Endothelial cell of umbilical vein (primary cell): ENCODE measurements at regions not wholly inside any gene's neighbourhood (a gene's known extent, or its start where the extent isn't known, plus 50 kb on each side); places are given as distances from the start of the nearest gene placed in this dataset.
"Not testable (repeated sequence)": the region's sequence is repeated elsewhere in the genome, so short reads cannot be mapped to it uniquely, and the experiment has no call there.

ENCODE experiments used
- BruUV-seq: library from RNA; stranded (reverse); fragments of 400-500 nt; replicated peaks from 2 replicates; lab custom pipeline; 2021; lab: Mats Ljungman, UMichigan
- CTCF ChIA-PET: fragments of 300-600, 350-600 bp; sonication (Branson Sonifier 250); formaldehyde crosslinking; loops from one replicate; lab custom pipeline; 2021; ENCODE audit warnings: antibody characterized with exemption, inconsistent platforms; lab: Charles Lee
- POLR2A ChIA-PET: fragments of 300-600, 350-600 bp; sonication (Branson Sonifier 250); formaldehyde crosslinking; loops from one replicate; lab custom pipeline; 2021; ENCODE audit warnings: antibody characterized with exemption, inconsistent platforms; lab: Charles Lee
- DNase-seq: peaks from one replicate; pipeline ENCODE4 v3.0.0-alpha.2; 2011; ENCODE audit warnings: low read depth, low spot score
- FAIRE-seq: peaks from 2 replicates; lab custom pipeline; 2011; peaks lifted over from hg19 to GRCh38; lab: Jason Lieb, UNC
- H2AFZ ChIP-seq: 2 replicates; pipeline ENCODE4 v1.6.0; 2012; ENCODE audit warnings: low read depth, low read length, control low read depth, inconsistent platforms
- H3K27ac ChIP-seq: 2 replicates; pipeline ENCODE4 v1.5.1; 2011; ENCODE audit warnings: low read depth, mild to moderate bottlenecking, control low read depth, low read length, moderate library complexity; ENCODE audit not compliant: insufficient read depth
- H3K27me3 ChIP-seq, 2 experiments: 2 replicates each; pipeline versions ENCODE4 v1.6.0 to v1.6.1; 2011; ENCODE audit warnings: low read length in 2 of 2, mixed read lengths in 1 of 2; ENCODE audit not compliant: control insufficient read depth in 2 of 2, insufficient read depth in 2 of 2
- H3K36me3 ChIP-seq, 2 experiments: 2 replicates in 1 of 2; 3 replicates in 1 of 2; pipeline ENCODE4 v1.5.1; 2011; ENCODE audit warnings: low read length in 2 of 2, mild to moderate bottlenecking in 1 of 2, moderate library complexity in 1 of 2; ENCODE audit not compliant: control insufficient read depth in 2 of 2, insufficient read depth in 2 of 2; ENCODE audit errors: extremely low read depth in 1 of 2
- H3K4me1 ChIP-seq: 3 replicates; pipeline ENCODE4 v1.5.1; 2011; ENCODE audit warnings: mild to moderate bottlenecking, low read length; ENCODE audit not compliant: control insufficient read depth, insufficient read depth; ENCODE audit errors: extremely low read depth
- H3K4me2 ChIP-seq: 2 replicates; pipeline ENCODE4 v1.6.1; 2011; ENCODE audit warnings: low read length, control low read depth, mixed read lengths; ENCODE audit not compliant: insufficient read depth
- H3K4me3 ChIP-seq, 3 experiments: fragments of 200-600 bp in 1 of 3; sonication (generic), shearing (Covaris generic) in 1 of 3; replicated peaks in 1 of 3; 2 replicates each; pipeline ENCODE4 v1.5.1; 2011 to 2016; ENCODE audit warnings: control low read depth in 3 of 3, low read length in 3 of 3, mild to moderate bottlenecking in 2 of 3, inconsistent platforms in 1 of 3, low read depth in 1 of 3, moderate library complexity in 1 of 3; ENCODE audit not compliant: insufficient read depth in 1 of 3
- H3K79me2 ChIP-seq: 2 replicates; pipeline ENCODE4 v1.6.0; 2012; ENCODE audit warnings: low read length, inconsistent platforms; ENCODE audit not compliant: control insufficient read depth, insufficient read depth
- H3K9ac ChIP-seq: replicated peaks from 2 replicates; pipeline ENCODE3; 2011; ENCODE audit warnings: low read length, control low read depth; ENCODE audit not compliant: insufficient read depth; ENCODE audit errors: extremely low read depth
- H3K9me1 ChIP-seq: replicated peaks from 3 replicates; pipeline ENCODE4 v1.6.0; 2011; ENCODE audit warnings: mild to moderate bottlenecking, low read length; ENCODE audit not compliant: control insufficient read depth, insufficient read depth; ENCODE audit errors: extremely low read depth
- H3K9me3 ChIP-seq: replicated peaks from 2 replicates; pipeline ENCODE4 v1.5.1; 2012; ENCODE audit warnings: low read length, inconsistent platforms; ENCODE audit not compliant: control insufficient read depth, insufficient read depth
- H4K20me1 ChIP-seq: replicated peaks from 2 replicates; pipeline ENCODE3; 2011; ENCODE audit warnings: mild to moderate bottlenecking, low read length; ENCODE audit not compliant: control insufficient read depth, insufficient read depth; ENCODE audit errors: extremely low read depth
- CTCF ChIP-seq, 2 donors: IDR thresholded peaks; 1 replicate in 1 of 2; 2 replicates in 1 of 2; pipeline ENCODE4 v1.5.1; 2011; ENCODE audit warnings: low read length in 2 of 2, mild to moderate bottlenecking in 2 of 2, moderate library complexity in 2 of 2, control low read depth in 1 of 2, inconsistent platforms in 1 of 2, low read depth in 1 of 2; ENCODE audit not compliant: insufficient read depth in 1 of 2; ENCODE audit errors: extremely low read depth in 1 of 2
- EZH2 ChIP-seq: IDR thresholded peaks from 2 replicates; pipeline ENCODE4 v1.6.1; 2012; ENCODE audit warnings: borderline replicate concordance, low read depth, mild to moderate bottlenecking, moderate library complexity, low read length, inconsistent platforms; ENCODE audit not compliant: severe bottlenecking
- FOS ChIP-seq: IDR thresholded peaks from 2 replicates; pipeline ENCODE4 v1.6.1; 2011; ENCODE audit warnings: mild to moderate bottlenecking, low read length, moderate library complexity, borderline replicate concordance; ENCODE audit not compliant: insufficient read depth
- GATA2 ChIP-seq: IDR thresholded peaks from 2 replicates; pipeline ENCODE4 v1.7.0; 2011; ENCODE audit warnings: low read depth, mild to moderate bottlenecking, moderate library complexity, mixed read lengths, low read length; ENCODE audit not compliant: insufficient read length, insufficient read depth
- JUN ChIP-seq: IDR thresholded peaks from 2 replicates; pipeline ENCODE4 v1.6.1; 2011; ENCODE audit warnings: borderline replicate concordance, low read depth; ENCODE audit not compliant: insufficient read length, insufficient read depth
- MYC ChIP-seq: IDR thresholded peaks from one replicate; pipeline ENCODE4 v1.6.1; 2011; ENCODE audit warnings: mild to moderate bottlenecking, low read depth, low read length
- POLR2A ChIP-seq: IDR thresholded peaks from 2 replicates; pipeline ENCODE4 v1.6.1; 2012; ENCODE audit warnings: low read depth, mild to moderate bottlenecking, control low read depth, low read length
- POLR2AphosphoS5 ChIP-seq: IDR thresholded peaks from 2 replicates; pipeline ENCODE4 v1.6.1; 2012; ENCODE audit warnings: low read depth, mild to moderate bottlenecking, control low read depth, low read length, moderate library complexity; ENCODE audit not compliant: insufficient read depth
- dilution Hi-C: fragments of 300-500 bp; cut with MboI; formaldehyde crosslinking; loops from one replicate; pipeline ENCODE4 v1.15.0; 2019; ENCODE audit warnings: low sequenced_read_pairs; ENCODE audit not compliant: extremely low pct_ligation_motif_present
- intact Hi-C: fragments of 100-400 bp; cut with micrococcal nuclease; formaldehyde crosslinking; loops from one replicate; pipeline ENCODE4 v1.10.0; 2022
- TF ChIP-seq, protein P1 (sequence below): IDR thresholded peaks from 2 replicates; pipeline ENCODE4 v1.6.1; 2011; ENCODE audit not compliant: insufficient read depth, insufficient read length

- Histone ChIP-seq H3K79me2 (no peaks in the 10 kb centered on the region), H2AFZ (no peak overlapping the region), H3K9me3 (no peaks in the 10 kb centered on the region), H3K4me3 (no peak overlapping the region), H3K27me3 (no peaks in the 10 kb centered on the region), H3K36me3 (no peaks in the 10 kb centered on the region), H4K20me1 (no peaks in the 10 kb centered on the region), H3K27ac (no peak overlapping the region), H3K9ac (no peak overlapping the region), H3K9me1 (no peaks in the 10 kb centered on the region), H3K4me1 (no peaks in the 10 kb centered on the region), H3K4me2 (no peak overlapping the region)
- no peak for TF ChIP-seq POLR2AphosphoS5
- TF ChIP-seq JUN, result no peak
- no peak for TF ChIP-seq GATA2
- TF ChIP-seq, protein P1, sequence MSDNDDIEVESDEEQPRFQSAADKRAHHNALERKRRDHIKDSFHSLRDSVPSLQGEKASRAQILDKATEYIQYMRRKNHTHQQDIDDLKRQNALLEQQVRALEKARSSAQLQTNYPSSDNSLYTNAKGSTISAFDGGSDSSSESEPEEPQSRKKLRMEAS, result no peak
- TF ChIP-seq POLR2A, result no peak
- TF ChIP-seq MYC, result no peak
- TF ChIP-seq CTCF (IDR thresholded peaks at IDR 0.05; ENCODE audit: extremely low read depth in 1 of 2, insufficient read depth in 1 of 2, low read depth in 1 of 2, low read length in 2 of 2), result no peak
- no peak for TF ChIP-seq FOS
- no peak for TF ChIP-seq EZH2
- dilution Hi-C loops, result no loop called here
- BruUV-seq, result no TSS peak
- ChIA-PET POLR2A (no interaction called here), CTCF (no interaction called here)
- DNase-seq (no peak), FAIRE-seq (no peak)
- intact Hi-C loops, result loop anchor here (10.0 kb wide), 1 partner anchor 289 kb away; no protein-coding TSS in a partner anchor
These were observed 136.0 kb downstream of the CUL2 start for GRCh38 chr10:34954142-34954541.

- H3K9me3 ChIP-seq, H4K20me1 ChIP-seq, BruUV-seq, H3K9ac ChIP-seq, H3K27ac ChIP-seq, H2AFZ ChIP-seq, H3K9me1 ChIP-seq, H3K4me3 ChIP-seq, H3K4me1 ChIP-seq, H3K36me3 ChIP-seq, H3K79me2 ChIP-seq, DNase-seq, dilution Hi-C loops, FAIRE-seq, H3K4me2 ChIP-seq, POLR2A ChIA-PET, H3K27me3 ChIP-seq: not testable (repeated sequence)
- CTCF ChIA-PET, result interaction anchor here (0.7 to 1.0 kb wide), 2 partner anchors 135 kb away, joined by 3 read pairs; no protein-coding TSS in a partner anchor
- intact Hi-C loops, result loop anchor here (10.0 kb wide), 1 partner anchor 287 kb away; no protein-coding TSS in a partner anchor
These were observed 136.3 kb upstream of the PARD3 start for GRCh38 chr10:34951263-34951887.
